ENCODE measurements at regions not wholly inside any gene's neighbourhood (a gene's known extent, or its start where the extent isn't known, plus 50 kb on each side); places are given as distances from the start of the nearest gene placed in this dataset.

DNA sequence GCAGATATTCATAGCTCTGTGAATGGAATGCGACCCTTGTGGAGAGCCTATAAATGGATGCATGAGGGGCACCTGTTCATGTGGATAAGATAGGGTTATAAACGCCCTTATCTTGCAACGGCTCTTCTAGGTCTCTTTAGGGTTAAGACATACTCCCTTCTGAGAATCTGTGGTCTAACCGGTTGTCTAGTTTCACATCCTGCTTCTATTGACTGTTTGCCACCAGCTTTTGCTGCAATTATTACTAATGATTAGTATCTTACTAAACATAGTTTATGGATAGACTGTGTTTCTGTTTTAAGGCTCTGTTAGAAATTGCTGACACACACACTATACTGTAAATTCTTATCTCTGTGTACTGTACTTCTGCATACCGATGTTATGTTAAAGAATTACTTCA is 198.9 kb upstream of the CYLC2 start:
- Histone ChIP-seq H3K4me3 (ENCODE audit: control extremely low read depth in 1 of 5, extremely low read depth in 1 of 5, insufficient read depth in 1 of 5, low read depth in 2 of 5, low read length in 4 of 5) (no peak overlapping the region), H3K27ac (ENCODE audit: low read length in 2 of 2) (no peak overlapping the region), H3K79me2 (ENCODE audit: control insufficient read depth, insufficient read depth, low read length) (no peaks in the 10 kb centered on the region), H3K27me3 (replicated peaks in 1 of 4; ENCODE audit: control extremely low read depth in 1 of 4, control insufficient read depth in 3 of 4, insufficient read depth in 4 of 4, low read length in 3 of 4) (no peaks in the 10 kb centered on the region), H3K4me1 (ENCODE audit: control insufficient read depth in 2 of 2, insufficient read depth in 2 of 2, low read length in 2 of 2) (no peaks in the 10 kb centered on the region), H3K4me2 (replicated peaks; ENCODE audit: low read depth, low read length, poor library complexity, severe bottlenecking) (no peak overlapping the region), H2AFZ (ENCODE audit: insufficient read depth, low read depth, low read length, poor library complexity, severe bottlenecking) (no peak overlapping the region), H3K9me3 (ENCODE audit: control extremely low read depth in 1 of 3, control insufficient read depth in 2 of 3, insufficient read depth in 1 of 3, low read length in 2 of 3) (no peaks in the 10 kb centered on the region), H4K20me1 (ENCODE audit: control insufficient read depth, insufficient read depth, low read length, poor library complexity, severe bottlenecking) (no peaks in the 10 kb centered on the region), H3K9ac (ENCODE audit: low read length) (no peak overlapping the region), H3K36me3 (replicated peaks in 1 of 2; ENCODE audit: control extremely low read depth in 1 of 2, control insufficient read depth in 1 of 2, extremely low read depth in 1 of 2, insufficient read depth in 2 of 2, low read length in 1 of 2) (no peaks in the 10 kb centered on the region)
- H3K4me3 Mint-ChIP-seq: no peak overlapping the region
- no peak for ATAC-seq (ENCODE audit: low read depth)
- no peak overlapping the region for H3K27ac Mint-ChIP-seq
- 80% methylated on average over 1 of the region's 5 CpGs for WGBS (ENCODE audit: insufficient coverage)
- ChIA-PET POLR2A (no interaction called here), CTCF (interaction anchor here (0.7 kb wide), 1 partner anchor 91 kb away, joined by 3 read pairs; no protein-coding TSS in a partner anchor)
- TF ChIP-seq EZH2 (IDR thresholded peaks at IDR 0.05; ENCODE audit: borderline replicate concordance, insufficient read depth, low read depth, low read length, poor library complexity, severe bottlenecking): no peak
- TF ChIP-seq, protein P1, sequence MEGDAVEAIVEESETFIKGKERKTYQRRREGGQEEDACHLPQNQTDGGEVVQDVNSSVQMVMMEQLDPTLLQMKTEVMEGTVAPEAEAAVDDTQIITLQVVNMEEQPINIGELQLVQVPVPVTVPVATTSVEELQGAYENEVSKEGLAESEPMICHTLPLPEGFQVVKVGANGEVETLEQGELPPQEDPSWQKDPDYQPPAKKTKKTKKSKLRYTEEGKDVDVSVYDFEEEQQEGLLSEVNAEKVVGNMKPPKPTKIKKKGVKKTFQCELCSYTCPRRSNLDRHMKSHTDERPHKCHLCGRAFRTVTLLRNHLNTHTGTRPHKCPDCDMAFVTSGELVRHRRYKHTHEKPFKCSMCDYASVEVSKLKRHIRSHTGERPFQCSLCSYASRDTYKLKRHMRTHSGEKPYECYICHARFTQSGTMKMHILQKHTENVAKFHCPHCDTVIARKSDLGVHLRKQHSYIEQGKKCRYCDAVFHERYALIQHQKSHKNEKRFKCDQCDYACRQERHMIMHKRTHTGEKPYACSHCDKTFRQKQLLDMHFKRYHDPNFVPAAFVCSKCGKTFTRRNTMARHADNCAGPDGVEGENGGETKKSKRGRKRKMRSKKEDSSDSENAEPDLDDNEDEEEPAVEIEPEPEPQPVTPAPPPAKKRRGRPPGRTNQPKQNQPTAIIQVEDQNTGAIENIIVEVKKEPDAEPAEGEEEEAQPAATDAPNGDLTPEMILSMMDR (IDR thresholded peaks at IDR 0.05): no peak
- H3K4me1 Mint-ChIP-seq: no peaks in the 10 kb centered on the region
- intact Hi-C loops (cut with micrococcal nuclease): no loop called here
- no peaks in the 10 kb centered on the region for H3K27me3 Mint-ChIP-seq
- peaks cover 4% of the 10 kb centered on the region for H3K9me3 Mint-ChIP-seq (ENCODE audit: insufficient read depth)
- DNase-seq: no peak

DNA sequence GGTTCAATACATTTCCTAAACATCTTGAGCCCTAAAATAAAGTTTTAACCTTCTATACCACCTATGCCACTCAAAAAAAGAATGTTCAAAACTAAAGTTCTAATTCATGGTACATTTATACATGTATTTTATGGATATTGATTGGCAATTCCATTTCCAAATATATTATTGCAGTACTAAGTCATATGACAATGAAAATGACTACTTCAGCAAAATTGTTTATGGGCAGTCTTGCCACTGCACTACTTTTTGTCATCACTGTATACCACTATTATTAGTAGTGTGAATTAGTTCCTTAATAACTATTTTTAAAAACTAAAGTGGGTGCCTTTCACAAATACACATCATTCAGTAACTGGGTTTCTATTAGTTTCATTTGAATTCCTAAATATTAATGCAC is 199.6 kb upstream of the CYLC2 start:
- no peak for ATAC-seq (ENCODE audit: low read depth)
- Mint-ChIP-seq H3K27ac (no peak overlapping the region), H3K27me3 (no peaks in the 10 kb centered on the region), H3K9me3 (ENCODE audit: insufficient read depth) (peaks cover 4% of the 10 kb centered on the region), H3K4me3 (no peak overlapping the region), H3K4me1 (no peaks in the 10 kb centered on the region)
- no peak overlapping the region for H3K4me2 ChIP-seq (replicated peaks; ENCODE audit: low read depth, low read length, poor library complexity, severe bottlenecking)
- ChIA-PET CTCF (interaction anchor here (0.7 kb wide), 1 partner anchor 91 kb away, joined by 3 read pairs; no protein-coding TSS in a partner anchor), POLR2A (no interaction called here)
- TF ChIP-seq, protein P1 (IDR thresholded peaks at IDR 0.05): no peak
- TF ChIP-seq EZH2 (IDR thresholded peaks at IDR 0.05; ENCODE audit: borderline replicate concordance, insufficient read depth, low read depth, low read length, poor library complexity, severe bottlenecking): no peak
- H3K36me3 ChIP-seq (replicated peaks in 1 of 2; ENCODE audit: control extremely low read depth in 1 of 2, control insufficient read depth in 1 of 2, extremely low read depth in 1 of 2, insufficient read depth in 2 of 2, low read length in 1 of 2): no peaks in the 10 kb centered on the region
- no peak overlapping the region for H3K27ac ChIP-seq (ENCODE audit: low read length in 2 of 2)
- H4K20me1 ChIP-seq (ENCODE audit: control insufficient read depth, insufficient read depth, low read length, poor library complexity, severe bottlenecking): no peaks in the 10 kb centered on the region
- H3K4me1 ChIP-seq (ENCODE audit: control insufficient read depth in 2 of 2, insufficient read depth in 2 of 2, low read length in 2 of 2): no peaks in the 10 kb centered on the region
- H3K9me3 ChIP-seq (ENCODE audit: control extremely low read depth in 1 of 3, control insufficient read depth in 2 of 3, insufficient read depth in 1 of 3, low read length in 2 of 3): no peaks in the 10 kb centered on the region
- DNase-seq: no peak
- H2AFZ ChIP-seq (ENCODE audit: insufficient read depth, low read depth, low read length, poor library complexity, severe bottlenecking): no peak overlapping the region
- H3K4me3 ChIP-seq (ENCODE audit: control extremely low read depth in 1 of 5, extremely low read depth in 1 of 5, insufficient read depth in 1 of 5, low read depth in 2 of 5, low read length in 4 of 5): no peak overlapping the region
- intact Hi-C loops (cut with micrococcal nuclease): no loop called here
- H3K9ac ChIP-seq (ENCODE audit: low read length): no peak overlapping the region
- no peaks in the 10 kb centered on the region for H3K79me2 ChIP-seq (ENCODE audit: control insufficient read depth, insufficient read depth, low read length)
- H3K27me3 ChIP-seq (replicated peaks in 1 of 4; ENCODE audit: control extremely low read depth in 1 of 4, control insufficient read depth in 3 of 4, insufficient read depth in 4 of 4, low read length in 3 of 4): no peaks in the 10 kb centered on the region

Measured in B cell (primary cell).